AG08395 (cell line): ENCODE measurements at regions not wholly inside any gene's neighbourhood (a gene's known extent, or its start where the extent isn't known, plus 50 kb on each side); places are given as distances from the start of the nearest gene placed in this dataset.

ENCODE experiments used
- DNase-seq: peaks from one replicate; pipeline ENCODE4 v3.0.0; 2012; ENCODE audit warnings: mixed read lengths, low spot score

- no peak for DNase-seq
Observed at GRCh38 chr2:12113412-12113811, 367.0 kb downstream of the LPIN1 start.

GRCh38 chr2:12114816-12115215 lies 368.4 kb downstream of the LPIN1 start:
- no peak for DNase-seq

GRCh38 chr2:12116228-12116750 lies 369.9 kb downstream of the LPIN1 start:
- DNase-seq: no peak

- peak; percentile 64 for DNase-seq
Observed at GRCh38 chr2:12119841-12120240, 373.4 kb downstream of the LPIN1 start.

GRCh38 chr2:12120281-12121150 lies 374.1 kb downstream of the LPIN1 start:
- DNase-seq: peak; percentile 53

- no peak for DNase-seq
Observed at GRCh38 chr2:12124790-12125189, 378.4 kb downstream of the LPIN1 start.

- DNase-seq: no peak
Observed at GRCh38 chr2:12126318-12126717, 379.9 kb downstream of the LPIN1 start.

- no peak for DNase-seq
Observed at GRCh38 chr2:12127638-12128037, 381.2 kb downstream of the LPIN1 start.

- DNase-seq: no peak
Observed at GRCh38 chr2:12131975-12132374, 385.5 kb downstream of the LPIN1 start.

- no peak for DNase-seq
Observed at GRCh38 chr2:12141618-12142258, 395.3 kb downstream of the LPIN1 start.

GRCh38 chr2:12151716-12152115 lies 405.3 kb downstream of the LPIN1 start:
- no peak for DNase-seq

GRCh38 chr2:12152888-12153287 lies 406.5 kb downstream of the LPIN1 start:
- no peak for DNase-seq

- peak; percentile 81 for DNase-seq
Observed at GRCh38 chr2:12155303-12156051, 409.0 kb downstream of the LPIN1 start.

GRCh38 chr2:12156349-12156748 lies 409.9 kb downstream of the LPIN1 start:
- no peak for DNase-seq

GRCh38 chr2:12161085-12161484 lies 414.7 kb downstream of the LPIN1 start:
- no peak for DNase-seq

GRCh38 chr2:12162269-12163247 lies 416.1 kb downstream of the LPIN1 start:
- DNase-seq: no peak

GRCh38 chr2:12163866-12164265 lies 417.4 kb downstream of the LPIN1 start:
- DNase-seq: no peak

GRCh38 chr2:12164689-12165088 lies 418.3 kb downstream of the LPIN1 start:
- DNase-seq: no peak

- DNase-seq: no peak
Observed at GRCh38 chr2:12167525-12168317, 421.3 kb downstream of the LPIN1 start.

GRCh38 chr2:12168354-12168753 lies 421.9 kb downstream of the LPIN1 start:
- no peak for DNase-seq
